HPDE6-E6E7 (cell line): ENCODE measurements at regions not wholly inside any gene's neighbourhood (a gene's known extent, or its start where the extent isn't known, plus 50 kb on each side); places are given as distances from the start of the nearest gene placed in this dataset.

ENCODE experiments used
- DNase-seq: peaks from one replicate; pipeline ENCODE4 v3.0.0; 2011; ENCODE audit warnings: missing footprints; ENCODE audit errors: extremely low spot score

DNA sequence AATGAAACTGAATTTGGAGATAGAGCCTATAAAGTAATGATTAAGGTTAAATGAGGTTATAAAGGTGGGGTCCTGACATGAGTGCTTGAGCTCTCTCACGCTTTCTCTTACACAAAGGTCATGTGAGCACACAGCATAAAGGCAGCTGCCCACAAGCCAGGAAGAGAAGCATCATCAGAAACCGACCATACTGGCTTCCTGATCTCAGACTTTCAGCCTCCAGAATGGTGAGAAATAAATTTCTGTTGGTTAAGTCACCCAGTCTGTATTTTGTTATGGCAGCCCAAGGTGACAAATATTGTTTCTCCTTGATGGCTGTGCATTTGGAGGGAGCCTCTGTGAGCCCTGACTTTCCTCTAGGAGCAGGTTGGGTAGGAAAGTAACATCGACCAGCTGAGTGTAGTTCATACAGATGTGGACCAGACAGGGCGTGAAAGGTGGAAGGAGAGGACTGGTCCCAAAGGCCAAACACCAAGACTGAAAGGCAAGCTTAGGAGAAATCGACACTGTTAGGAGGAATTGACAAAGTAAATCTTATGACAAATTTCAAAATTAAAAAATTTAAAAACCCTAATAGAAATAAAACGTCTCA, 97.6 kb upstream of the SLC38A2 start:
- DNase-seq = no peak

DNA sequence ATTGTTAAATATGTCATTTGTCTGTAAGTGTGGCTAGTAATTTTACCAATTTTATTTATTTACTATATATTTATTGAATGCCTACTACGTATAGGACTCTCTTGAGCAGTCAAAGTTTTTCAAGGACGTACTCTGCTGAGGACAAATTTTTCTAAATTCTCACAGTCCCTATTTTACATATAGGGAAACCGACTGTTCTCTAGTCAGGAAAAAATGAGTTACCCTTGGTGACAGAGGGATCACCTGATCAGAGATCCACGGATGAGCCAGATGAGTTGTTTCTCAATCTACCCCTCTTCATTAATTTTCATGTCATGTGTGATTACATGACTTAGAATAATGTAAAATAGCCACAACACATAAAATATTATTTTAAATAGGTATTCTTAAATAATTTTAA, 96.2 kb upstream of the SLC38A2 start:
- no peak for DNase-seq

DNA sequence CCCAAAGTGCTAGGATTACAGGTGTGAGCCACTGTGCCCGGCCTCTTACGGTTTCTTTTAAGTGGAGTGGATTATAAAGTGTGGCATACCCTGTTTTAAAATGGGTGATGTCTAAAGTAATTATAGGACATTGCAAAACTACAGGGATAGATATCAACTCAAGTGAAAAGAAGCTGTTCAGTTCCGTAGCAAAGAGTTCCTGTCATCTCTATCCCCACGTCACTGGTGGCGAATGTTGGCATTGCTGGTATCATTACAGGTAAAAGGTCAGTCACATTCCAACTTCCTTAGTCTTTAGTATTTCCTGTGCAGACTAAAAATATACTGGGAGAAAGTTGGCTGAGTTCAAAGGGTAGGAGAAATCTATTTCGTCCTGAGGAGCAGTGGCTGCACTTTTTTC, 95.6 kb upstream of the SLC38A2 start:
- DNase-seq = no peak

DNA sequence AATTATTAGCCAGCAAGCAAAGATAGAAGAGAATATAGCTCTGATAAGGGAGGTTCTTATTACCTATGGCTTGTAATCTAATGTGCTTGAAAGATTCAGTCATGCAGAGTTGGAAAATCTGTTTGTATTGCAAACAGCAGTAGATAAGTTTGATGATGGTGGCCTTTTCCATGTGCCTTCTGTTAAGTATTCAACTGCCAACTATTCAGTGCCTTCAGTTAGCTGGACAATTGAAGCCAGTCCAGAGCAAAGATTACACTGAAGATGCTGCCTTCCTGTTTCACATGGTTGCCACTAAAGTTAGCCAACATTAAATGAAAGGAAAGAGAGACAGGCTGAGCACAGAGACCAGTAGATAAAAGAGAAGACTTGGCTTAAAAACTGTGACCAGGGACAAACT, 92.7 kb upstream of the SLC38A2 start:
- no peak for DNase-seq

DNA sequence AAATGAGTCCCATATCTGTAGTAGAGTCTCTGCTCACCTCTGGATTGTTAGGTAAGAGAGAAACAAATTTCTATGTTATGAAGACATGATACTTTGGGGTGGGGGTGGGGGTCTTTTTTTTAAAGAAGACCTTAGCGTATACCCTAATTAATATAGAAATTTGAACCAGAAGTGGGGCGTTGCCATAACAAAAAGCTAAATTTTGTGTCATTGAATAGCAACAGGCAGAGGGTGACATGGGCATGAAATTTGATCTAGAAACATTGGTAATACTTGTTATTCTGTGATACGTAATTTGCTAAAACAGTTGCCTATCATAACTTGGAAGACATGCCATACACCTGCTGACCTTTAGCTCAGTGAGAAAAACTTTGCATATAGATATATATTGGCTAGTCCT, 92.3 kb upstream of the SLC38A2 start:
- DNase-seq = no peak

DNA sequence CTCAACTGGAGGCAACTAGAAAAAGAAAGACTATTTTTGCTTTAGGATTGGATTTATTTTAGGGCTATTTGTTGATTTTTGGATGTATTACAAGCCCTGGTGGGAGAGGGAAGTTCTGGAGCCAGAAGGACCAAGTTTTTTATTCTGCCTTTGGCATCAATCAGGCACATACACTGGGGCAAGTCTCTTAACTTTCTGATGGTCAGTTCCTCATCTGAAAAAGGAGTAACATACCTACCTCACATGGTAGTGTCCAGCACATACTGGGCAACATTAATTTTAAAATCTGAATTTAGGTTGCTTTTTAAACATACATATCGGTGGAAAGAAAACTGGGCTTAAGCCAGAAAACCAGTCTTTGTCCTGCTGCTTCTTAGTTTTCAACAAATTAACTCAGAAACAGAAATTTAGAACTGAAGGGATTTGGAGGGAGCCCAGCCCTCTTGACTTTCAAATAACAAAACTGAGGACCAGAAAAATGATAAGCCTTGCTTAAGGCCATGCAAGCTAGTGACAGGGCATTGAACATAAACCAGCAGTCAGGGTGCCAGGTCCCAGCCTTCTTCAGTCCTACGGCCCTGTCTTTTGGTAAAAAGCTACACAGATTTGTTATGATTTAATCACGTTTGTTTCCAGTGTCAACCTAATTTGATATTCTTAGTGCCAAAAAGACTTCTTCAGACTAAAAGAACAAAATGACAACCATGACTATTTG, 90.2 kb upstream of the SLC38A2 start:
- no peak for DNase-seq

DNA sequence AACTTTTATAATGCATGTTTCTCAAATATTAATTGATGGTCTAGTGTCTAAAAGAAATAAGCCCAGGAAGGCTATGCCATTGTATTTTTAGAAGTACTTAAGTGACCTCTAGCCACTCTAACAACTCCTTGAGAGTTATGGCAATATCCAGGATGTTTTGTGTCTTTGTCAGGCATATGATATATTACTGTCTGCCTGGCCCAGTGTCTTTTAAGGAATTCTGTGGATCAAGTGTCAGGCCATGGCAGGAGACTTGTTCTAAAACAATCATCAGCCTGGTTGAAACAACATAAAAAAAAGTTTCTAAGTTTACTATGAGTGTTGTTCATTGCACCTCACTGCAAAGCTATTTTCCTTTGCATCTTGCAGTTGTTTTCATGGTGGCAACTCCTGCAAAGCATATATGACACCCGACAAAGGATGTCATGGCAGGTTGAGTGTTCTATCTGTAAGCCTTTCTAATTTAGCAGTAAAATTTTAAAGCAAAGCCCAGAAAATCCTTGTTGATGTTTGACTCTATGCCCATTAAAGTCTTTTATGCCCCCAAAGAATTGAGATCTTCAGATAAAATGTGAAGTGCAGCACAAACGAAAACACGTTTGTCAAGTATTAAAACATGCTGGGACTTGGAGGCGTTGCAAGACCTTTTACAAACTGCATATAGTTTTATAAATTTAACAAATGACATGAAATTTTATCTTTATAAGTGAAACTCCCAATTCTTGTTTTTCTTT, 89.5 kb upstream of the SLC38A2 start:
- DNase-seq = no peak

DNA sequence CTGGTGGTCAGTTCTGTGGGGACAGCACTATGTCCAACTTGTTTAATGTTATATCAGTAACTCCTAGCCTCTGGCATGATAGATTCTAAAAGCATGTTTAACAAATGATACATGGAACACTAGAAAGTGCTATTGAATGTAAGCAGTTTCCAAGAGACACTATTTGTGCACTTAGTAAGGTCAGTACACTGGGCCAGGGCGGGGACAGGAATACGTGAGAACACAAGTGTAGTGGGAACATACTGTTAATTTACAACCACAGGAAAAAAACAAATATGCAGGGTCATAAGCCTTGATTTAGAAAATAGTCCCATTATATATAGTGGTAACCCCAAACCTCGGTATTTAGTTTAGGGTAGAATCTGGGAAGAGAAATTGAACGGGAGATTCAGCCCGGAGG, 88.9 kb upstream of the SLC38A2 start:
- DNase-seq = no peak

DNA sequence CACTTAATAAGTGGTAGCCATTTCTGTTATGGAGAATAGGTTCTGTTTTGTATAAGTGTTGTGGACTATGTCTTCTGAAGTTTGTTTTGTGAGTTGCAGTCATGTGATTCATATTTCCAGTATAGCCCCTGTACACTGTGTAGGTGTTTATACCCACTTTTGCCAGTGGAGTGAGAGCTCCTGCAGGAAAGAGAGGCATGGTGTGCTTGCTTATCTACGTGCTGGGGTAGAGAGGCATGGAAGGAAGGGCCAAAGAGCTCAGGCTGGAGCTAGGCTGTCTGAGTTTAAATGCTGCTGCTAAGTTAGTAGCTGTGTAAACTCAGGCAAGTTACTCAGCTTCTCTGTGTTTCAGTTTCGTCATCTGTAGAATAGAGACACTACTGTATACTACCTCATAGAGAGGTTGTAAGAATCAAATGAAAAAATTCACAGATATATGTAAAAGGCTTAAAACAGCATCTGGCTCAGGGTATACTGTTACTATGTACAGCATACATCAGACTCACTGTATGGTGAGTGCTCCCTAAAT, 88.2 kb upstream of the SLC38A2 start:
- DNase-seq = no peak

DNA sequence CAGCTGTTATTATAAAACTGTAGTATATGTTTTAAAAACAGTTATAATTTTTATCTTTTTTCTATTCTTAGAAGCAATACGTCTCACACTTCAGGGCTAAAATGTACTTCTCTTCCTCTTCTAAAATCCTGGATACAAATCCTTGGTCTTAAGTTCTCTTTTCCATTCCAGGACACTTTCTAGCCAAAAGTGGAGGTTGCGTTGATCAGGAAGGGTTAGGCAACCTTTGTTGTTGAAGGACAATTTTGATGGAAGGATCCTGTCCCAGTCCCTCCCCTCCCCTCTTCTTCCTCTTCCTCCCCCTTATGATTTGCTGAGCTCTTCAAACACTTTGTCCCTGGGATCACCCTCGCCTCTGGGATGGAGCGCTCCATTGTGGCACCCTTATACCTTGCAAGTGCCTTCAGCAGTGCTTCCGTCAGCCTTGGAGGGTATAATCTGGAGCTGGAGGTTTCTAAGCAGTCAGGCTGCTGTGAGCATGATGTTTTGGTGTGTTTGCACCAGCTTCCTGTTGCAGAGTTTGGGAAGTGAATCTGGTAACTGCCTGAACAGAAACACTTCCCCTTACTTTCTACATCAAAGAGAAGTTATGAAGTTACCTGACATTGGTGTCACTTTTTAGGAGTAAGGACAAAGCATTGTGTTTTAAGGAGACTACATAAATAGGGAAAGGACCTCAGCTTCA, 87.4 kb upstream of the SLC38A2 start:
- DNase-seq = no peak

DNA sequence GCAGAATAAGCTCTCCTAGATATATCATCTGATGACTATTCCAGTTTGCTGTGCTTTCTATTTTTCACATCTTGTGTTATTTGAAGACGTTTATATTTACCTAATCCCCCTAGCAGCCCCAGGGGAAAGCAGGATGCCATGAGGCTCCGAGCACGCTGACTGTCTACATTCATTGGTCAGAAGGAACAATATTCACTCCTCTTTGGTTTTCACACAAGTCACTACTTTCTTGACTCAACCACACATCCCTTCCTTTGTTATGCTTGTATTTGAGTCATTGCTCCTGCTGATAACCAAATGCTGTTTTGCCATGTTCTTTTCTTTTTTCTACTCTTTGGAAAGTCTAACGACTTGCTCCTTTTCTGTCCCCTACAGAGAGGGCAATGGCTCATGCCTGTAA, 86.5 kb upstream of the SLC38A2 start:
- no peak for DNase-seq

DNA sequence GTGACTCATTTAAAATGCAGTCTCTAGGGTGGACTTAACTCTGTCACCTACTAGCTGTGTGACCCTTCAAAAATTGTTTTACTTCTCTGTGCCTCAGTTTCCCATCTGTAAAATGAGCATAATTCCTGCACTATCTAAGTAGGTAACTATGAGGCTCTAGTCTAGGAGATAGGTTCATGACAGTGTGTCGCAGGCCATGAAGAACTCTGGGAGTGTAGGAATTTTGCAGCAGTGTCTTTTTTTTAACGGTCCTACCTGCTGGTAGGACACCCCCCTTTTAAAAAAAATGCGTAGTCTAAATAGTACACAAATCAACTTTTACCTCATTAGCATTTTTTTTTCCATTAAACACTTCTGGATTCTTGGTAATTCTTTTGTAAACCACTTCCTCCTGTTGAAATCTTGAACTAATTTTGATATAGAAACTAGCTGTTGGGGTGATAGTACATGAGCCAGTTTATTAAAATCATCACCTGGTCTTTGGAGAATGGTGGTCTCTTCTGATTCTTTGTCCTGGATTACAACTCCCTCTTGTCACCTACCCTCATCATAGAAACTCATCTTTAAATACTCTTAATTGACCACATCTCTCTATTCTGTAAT, 86.0 kb upstream of the SLC38A2 start:
- DNase-seq = no peak

DNA sequence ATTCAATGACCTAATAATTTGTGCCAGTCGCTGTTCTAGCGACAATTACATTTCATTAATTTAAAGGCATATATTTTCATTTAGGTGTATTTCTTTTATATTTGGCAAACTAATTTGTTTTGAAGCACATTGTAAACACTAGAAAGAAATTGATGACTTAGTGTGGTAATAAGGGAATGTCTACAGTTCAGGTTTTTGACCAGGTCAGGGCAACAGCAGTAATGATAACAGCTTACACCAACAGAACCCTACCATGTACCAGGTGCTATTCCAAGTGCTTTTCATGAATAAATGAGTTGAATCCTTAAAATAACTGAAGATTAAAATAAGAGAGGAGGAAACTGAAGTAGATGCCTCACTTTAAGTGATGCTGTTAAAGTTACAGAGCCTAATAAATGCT, 85.4 kb upstream of the SLC38A2 start:
- DNase-seq = no peak

DNA sequence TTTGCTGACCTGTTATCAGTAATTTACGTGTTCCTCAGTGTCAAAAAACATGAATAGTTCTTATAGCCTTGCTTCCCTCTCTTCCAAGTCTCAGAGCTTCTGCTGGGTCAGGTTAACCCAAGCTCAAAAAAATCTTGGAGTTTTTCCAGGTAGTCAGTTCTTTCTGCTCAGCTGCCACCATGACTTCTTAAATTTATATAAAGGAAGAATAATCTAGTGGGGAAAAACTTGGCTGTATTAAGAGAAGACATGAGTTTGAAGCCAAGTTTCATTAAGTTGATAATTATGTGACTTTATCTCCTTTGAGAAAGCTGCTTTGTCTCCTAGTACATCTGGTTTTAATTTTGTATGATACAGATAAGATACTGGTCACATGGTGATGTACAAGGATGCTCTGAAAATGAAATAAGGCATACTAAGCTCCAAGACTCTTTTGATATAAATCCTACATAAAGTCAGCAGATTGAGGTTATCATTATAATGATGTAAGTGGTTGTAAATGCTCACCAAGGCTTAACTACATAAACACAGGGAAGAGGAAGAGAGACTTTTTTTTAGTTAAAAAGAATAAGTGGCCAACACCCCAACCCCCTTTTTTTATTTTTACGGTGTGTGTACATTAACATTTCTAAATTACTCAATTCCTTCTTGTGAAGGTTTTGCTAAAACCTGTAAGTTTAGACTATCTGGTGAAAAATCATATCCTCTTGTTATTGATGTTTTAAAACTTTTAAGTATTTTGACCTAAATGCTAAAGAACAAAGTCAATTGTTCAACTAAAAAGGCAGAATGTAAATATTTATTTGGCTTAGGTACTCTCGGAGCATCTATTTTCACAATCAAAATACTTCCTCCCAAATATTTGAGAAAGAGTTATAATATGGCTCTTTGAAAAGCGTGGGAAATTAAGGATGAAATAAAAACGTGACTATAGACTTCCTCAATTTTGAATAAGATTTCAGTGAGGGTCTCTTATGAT, 84.1 kb upstream of the SLC38A2 start:
- DNase-seq = no peak

DNA sequence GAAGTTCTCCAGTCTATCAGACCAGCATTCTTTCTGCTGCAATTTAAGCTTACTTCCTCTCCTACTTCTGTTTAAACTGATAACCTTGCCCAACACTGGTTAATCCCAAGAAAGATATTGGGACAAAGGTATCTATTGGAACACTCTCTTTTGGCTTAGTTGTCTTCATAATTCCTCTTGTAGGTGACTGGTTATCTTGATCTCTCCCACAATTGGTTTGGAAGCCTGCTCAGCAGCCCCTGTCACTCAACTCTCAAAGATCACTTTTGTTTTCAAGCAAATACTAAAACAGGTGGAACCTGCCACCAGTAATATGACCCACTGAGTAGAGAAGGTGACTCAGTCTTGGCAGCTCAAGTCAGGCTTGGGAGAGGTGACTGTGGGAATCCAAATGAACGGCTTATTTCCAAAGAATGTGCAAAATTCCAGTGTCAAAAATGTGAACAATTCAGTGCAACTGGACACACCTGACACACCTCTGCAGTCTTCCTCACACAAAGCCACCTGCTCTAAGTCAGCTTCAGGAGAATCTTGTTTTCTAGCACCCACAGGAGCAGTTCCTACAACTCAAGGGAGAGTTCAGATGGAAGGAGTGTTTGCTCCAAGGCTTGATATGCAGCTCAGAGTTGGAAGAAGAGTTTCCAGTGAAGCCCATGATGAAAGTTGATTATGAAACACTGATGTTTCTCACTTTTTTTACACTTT, 83.2 kb upstream of the SLC38A2 start:
- DNase-seq = no peak

DNA sequence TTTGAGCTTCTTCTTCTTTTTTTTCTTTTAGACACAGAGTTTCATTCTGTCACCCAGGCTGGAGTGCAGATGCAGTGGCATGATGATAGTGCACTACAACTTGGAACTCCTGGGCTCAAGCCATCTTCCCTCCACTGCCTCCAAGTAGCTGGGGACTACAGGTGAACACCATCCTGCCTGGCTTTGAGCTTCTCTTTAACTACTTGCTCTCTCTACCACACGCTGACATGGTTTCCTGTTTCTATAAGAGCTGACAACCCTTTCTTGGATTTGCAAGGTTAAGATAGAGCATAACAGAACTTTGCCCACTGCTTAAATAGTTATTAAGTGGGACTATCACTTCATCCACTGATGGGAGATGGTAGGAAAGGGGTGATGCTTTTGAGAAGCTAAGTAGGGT, 82.4 kb upstream of the SLC38A2 start:
- DNase-seq = no peak

DNA sequence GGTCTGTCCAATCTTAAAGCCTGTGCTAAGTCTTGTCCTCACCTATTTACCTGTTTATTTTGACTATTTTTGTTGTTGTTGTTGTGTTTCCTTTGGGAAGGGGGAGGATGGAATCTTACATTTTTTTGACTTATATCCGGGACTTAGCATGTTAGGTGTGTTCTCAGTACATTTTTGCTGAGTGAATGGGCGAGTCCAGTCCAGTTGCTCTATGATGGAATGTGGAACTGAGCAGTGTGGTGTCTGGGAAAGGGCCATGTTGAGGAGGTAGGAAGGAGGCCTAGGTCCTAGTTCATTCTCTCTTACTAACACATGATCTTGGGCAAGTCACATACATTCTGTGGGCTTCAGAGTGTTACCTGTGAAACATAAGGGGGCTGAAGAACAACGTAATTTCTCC, 80.9 kb upstream of the SLC38A2 start:
- DNase-seq = no peak

DNA sequence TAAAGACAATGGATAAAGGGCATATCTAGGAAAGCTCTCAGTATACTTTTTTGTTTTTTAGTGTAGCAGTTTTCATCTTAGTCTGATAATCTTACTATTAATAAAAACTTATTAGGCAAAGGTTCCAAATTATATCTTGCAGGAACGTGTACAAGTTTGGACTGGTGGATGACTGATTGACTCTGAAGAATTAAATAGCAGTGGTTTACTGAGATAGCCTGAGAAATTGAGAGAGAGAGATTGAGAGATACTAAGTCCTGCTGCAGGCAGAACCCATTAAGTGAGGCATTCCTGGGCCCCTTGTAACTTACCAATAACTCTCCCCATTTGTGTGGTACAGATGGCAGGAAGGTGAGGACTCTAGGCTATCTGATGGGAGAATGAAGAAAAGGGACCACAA, 80.2 kb upstream of the SLC38A2 start:
- DNase-seq = no peak

DNA sequence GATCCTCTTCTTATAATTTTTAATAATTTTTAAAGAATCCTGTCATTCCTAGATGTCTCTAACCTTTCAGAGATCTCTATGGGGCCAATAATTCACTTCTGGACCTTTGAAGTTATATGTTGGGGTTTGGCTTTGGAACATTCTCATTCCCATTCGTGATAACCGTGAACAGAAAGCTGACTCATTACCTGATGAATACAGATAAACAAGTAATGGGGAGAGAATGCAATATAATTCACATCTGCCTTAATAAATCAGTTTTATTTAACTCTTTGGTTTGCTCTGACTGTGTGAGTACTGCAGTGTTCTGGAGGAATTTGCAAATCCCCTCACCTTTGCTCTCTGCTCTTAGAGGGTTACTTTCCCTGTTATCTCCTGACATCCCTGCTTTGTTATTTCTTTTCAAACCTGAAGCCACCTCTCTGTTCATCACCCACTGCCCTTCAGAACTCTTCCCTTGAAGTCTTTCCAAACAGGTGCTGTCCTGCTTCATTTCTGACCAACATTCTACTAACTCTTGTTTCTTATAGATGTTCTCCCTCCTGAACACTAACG, 79.6 kb upstream of the SLC38A2 start:
- DNase-seq = no peak
